ENCODE measurements at regions not wholly inside any gene's neighbourhood (a gene's known extent, or its start where the extent isn't known, plus 50 kb on each side); places are given as distances from the start of the nearest gene placed in this dataset.
A peak's percentile ranks its signal among the peaks of the same experiment; 100 is the strongest.

- DNase-seq (ENCODE audit: low read depth): peak; percentile 96
- peak overlapping the region; percentile 61 for H3K4me3 ChIP-seq (ENCODE audit: low read length)
- peak; percentile 30 for TF ChIP-seq CTCF (IDR thresholded peaks at IDR 0.05; ENCODE audit: insufficient read depth, low read depth, low read length, missing control alignments)
These were observed 90.9 kb upstream of the CHD2 start for GRCh38 chr15:92809064-92809879.

GRCh38 chr15:92809880-92810361, 90.2 kb upstream of the CHD2 start:
- TF ChIP-seq CTCF (IDR thresholded peaks at IDR 0.05; ENCODE audit: insufficient read depth, low read depth, low read length, missing control alignments): no peak
- H3K4me3 ChIP-seq (ENCODE audit: low read length): peak overlapping the region; percentile 61
- DNase-seq (ENCODE audit: low read depth): peak; percentile 53

- H3K4me3 ChIP-seq (ENCODE audit: low read length): peak overlapping the region; percentile 61
- DNase-seq (ENCODE audit: low read depth): peak; percentile 67
These were observed 89.5 kb upstream of the CHD2 start for GRCh38 chr15:92810418-92811138.

GRCh38 chr15:92811148-92811913, 88.8 kb upstream of the CHD2 start:
- DNase-seq (ENCODE audit: low read depth): peak; percentile 84
- H3K4me3 ChIP-seq (ENCODE audit: low read length): peak overlapping the region; percentile 61
- no peak for TF ChIP-seq CTCF (IDR thresholded peaks at IDR 0.05; ENCODE audit: insufficient read depth, low read depth, low read length, missing control alignments)

More at GRCh38 chr15:92810418-92811138, 89.5 kb upstream of the CHD2 start:
- no peak for TF ChIP-seq CTCF (IDR thresholded peaks at IDR 0.05; ENCODE audit: insufficient read depth, low read depth, low read length, missing control alignments)

- TF ChIP-seq CTCF (IDR thresholded peaks at IDR 0.05; ENCODE audit: insufficient read depth, low read depth, low read length, missing control alignments): no peak
- peak; percentile 22 for DNase-seq (ENCODE audit: low read depth)
- H3K4me3 ChIP-seq (ENCODE audit: low read length): peak overlapping the region; percentile 61
These were observed 87.9 kb upstream of the CHD2 start for GRCh38 chr15:92812271-92812670.

GRCh38 chr15:92813485-92813884, 86.6 kb upstream of the CHD2 start:
- H3K4me3 ChIP-seq (ENCODE audit: low read length): no peak overlapping the region
- no peak for DNase-seq (ENCODE audit: low read depth)
- TF ChIP-seq CTCF (IDR thresholded peaks at IDR 0.05; ENCODE audit: insufficient read depth, low read depth, low read length, missing control alignments): no peak

Data from epithelial cell of esophagus (primary cell).